ENCODE measurements at regions not wholly inside any gene's neighbourhood (a gene's known extent, or its start where the extent isn't known, plus 50 kb on each side); places are given as distances from the start of the nearest gene placed in this dataset.

DNA sequence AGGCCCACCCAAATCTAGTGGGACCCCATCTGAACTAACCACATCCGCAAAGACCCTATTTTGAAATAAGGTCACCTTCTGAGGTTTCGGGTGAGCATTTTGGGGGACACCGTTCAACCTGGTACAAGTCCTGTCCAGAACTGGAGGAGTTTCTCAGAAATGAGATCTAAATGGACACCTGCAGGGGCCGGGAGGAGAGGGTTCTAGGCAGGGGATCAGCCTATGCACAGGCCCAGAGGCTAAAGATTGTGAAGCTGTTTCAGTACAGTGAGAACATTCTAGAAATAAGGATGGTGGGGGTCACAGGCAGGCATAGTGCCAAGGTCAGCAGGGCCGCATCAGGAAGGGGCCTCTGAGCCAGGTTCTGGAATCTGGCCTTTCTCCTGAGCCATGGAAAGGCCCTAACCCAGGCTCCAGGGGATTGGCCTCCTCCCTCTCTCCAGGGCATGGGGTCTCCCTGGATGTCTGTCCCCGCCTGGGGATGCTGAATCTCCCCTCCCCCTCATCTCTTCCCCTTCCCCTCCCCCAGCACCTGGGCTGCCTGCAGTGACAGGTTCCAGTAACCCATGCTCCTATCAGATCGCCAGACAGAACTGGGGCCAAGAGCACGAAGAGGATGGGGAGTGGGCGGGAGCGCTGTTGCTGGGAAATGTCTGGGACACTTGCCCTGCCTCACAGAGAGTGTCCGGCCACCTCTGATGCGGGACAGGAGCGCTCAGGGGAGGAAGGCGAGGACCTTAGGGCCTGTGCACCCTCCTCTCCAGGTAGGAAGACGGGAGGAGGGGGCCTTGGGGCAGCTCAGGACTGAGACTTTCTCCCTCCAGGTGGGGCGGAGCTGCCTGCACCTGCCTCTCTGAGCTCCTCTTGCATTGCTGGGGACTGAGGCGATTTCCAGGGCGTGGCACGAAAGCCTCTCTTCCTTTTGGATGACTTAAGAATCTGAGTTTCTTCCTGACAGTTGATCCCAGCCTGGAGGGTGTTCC is 321.4 kb upstream of the TNRC6C start:
- no peak for DNase-seq

GRCh38 chr17:77637818-77638575 is 320.5 kb upstream of the TNRC6C start:
- no peak for DNase-seq

DNA sequence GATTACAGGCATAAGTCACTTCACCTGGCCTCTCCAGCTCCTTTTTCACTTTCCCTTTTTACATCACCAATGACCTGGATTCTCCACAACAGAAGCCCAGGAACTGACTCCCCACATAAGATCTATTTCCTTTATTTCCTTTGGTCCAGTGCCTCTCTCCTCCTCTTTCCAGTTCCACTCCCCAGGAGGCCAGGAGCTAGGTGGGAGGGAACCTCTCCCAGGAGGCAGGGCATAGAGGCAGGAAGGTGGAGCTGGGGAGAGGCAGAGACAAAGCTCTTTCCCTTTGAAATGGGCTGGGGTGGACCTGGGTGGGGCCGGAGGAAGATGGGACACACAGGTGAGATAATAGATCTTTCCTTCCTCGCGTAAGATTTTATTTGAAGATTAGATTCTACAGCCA is 318.3 kb upstream of the TNRC6C start:
- no peak for DNase-seq

DNA sequence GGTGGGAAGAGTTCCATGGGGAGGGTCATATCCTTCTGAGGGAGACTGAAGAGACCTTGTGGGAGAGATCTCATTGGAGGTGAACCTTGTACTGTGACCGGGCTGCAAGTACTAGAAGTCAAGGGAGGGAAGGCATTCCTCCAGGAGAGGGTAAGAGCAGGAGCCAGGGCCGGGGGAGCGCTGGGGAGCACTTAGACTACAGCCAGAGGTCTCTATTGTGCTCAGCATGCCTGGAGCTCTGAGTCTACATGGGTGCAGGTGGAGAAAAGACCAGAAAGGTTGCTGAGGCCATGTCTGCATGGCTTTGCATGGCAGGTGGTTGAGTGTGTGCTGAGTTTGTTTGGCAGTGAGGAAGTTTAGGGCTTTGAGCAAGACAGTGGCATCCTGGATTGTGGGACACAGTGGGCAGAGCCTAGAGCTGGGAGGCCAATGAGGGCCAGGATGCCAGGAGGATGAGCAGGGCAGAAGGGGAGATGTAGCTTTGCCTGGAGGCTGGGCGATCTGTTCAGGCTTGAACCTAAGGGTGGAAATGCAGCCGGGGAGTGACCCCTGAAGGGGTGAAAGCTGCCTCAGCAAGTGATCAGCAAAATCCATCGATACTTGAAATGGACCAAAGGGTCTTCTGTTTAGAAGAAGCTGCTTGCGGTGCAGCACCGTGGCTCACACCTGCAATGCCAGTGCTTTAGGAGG is 317.4 kb upstream of the TNRC6C start:
- no peak for DNase-seq

- no peak for DNase-seq
Measured at GRCh38 chr17:77641718-77642117, 316.8 kb upstream of the TNRC6C start.

- DNase-seq: no peak
Measured at GRCh38 chr17:77644181-77645071, 314.1 kb upstream of the TNRC6C start.

GRCh38 chr17:77645072-77646045 is 313.1 kb upstream of the TNRC6C start:
- DNase-seq: peak; percentile 58 to 63

GRCh38 chr17:77646046-77646430 is 312.5 kb upstream of the TNRC6C start:
- no peak for DNase-seq

DNA sequence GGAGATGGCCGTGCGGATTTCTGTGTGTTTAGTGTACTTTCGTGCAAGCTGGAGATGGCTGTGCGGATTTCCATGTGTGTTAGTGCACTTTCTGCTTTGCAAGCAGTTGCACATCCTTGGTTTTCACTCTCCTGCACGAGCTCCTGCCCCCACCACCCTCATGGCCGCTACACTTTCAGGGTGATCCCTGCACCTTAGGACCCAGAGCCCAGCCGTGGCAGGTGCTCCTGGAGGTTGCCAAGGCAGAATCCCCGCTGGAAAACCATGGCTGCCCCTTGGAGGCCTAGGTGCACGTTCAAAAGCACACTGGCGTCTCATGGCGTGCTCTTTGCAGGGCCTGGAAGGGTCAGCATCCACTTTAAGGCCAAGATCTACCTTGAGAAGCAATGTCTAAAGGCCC is 311.0 kb upstream of the TNRC6C start:
- no peak for DNase-seq

DNA sequence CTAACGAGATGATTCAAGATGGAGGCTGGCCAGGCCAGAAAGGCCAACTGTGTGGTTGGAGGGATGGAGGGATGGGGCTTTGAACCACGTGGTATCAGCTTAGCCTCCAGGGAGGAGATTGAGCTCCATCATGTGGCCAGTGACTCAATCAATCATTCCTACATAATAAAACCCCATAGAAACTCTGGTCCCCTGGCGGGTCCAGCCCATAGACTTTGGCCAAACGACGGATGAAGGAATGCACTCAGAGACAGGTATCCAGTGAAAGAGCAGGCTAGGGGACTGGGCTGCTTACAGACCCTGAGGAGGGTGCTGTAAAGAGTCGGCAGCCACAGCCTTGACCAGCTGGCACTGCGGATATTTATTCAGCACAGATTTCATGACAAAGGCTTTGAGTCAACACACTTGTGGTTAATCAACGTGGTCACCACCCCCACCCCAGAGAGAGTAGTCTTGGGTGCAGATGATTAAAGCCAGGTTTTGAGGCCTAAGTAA is 308.7 kb upstream of the TNRC6C start:
- DNase-seq: no peak

DNA sequence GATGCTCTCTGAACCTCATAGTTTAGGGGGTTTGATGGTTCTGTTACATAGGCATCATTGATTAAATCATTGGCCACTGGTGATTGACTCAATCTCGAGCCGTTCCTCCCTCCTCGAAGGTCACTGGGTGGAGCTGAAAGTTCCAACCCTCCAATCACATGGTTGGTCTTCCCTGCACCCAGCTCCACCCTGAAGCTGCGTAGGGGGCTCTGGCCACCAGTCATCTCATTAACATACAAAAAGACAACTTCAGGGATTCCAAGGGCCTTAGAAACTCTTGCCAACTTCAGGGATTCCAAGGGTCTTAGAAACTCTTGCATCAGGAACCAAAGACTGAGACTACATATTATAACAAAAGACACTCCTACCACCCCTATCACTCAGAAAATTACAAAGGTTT is 306.5 kb upstream of the TNRC6C start:
- no peak for DNase-seq

DNA sequence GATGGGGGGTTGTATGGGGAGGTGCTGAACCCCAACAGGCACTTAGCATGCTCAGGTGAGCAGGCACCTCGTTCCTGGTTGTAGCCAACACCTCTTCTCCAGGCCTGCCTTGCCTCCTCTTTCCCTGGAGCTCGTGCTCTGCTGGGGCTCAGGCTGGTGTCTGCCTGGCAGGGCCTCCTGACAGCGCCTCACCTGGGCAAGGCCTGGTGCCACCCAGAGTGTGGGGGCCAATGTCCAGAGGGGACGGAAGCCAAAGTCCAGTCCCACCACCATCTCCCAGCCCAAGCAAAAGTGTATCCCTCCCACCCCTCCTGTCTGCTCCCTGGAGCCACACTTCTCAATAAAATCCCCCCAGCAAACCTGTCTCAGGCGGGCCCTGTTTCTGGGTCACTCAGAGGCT is 304.2 kb upstream of the TNRC6C start:
- no peak for DNase-seq

- no peak for DNase-seq
Measured at GRCh38 chr17:77654850-77655249, 303.7 kb upstream of the TNRC6C start.

- no peak for DNase-seq
Measured at GRCh38 chr17:77656054-77656453, 302.4 kb upstream of the TNRC6C start.

- no peak for DNase-seq
Measured at GRCh38 chr17:77657839-77658238, 300.7 kb upstream of the TNRC6C start.

- DNase-seq: no peak
Measured at GRCh38 chr17:77660524-77660923, 298.0 kb upstream of the TNRC6C start.

DNA sequence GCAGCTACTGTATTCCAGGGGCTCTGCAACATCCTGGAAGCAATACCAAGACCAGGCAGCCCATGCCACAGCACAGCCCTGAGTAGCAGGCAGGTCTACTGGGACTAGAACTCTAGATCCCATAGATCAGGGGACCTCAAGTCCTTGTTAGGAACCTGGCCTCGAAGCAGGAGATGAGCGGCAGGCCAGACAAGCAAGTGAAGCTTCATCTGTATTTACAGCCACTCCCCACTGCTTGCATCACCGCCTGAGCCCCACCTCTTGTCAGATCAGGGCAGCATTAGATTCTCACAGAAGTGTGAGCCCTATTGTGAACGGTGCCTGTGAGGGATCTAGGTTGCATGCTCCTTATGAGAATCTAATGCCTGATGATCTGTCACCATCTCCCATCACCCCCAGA is 295.7 kb upstream of the TNRC6C start:
- no peak for DNase-seq

- DNase-seq: no peak
Measured at GRCh38 chr17:77664097-77664729, 294.3 kb upstream of the TNRC6C start.

DNA sequence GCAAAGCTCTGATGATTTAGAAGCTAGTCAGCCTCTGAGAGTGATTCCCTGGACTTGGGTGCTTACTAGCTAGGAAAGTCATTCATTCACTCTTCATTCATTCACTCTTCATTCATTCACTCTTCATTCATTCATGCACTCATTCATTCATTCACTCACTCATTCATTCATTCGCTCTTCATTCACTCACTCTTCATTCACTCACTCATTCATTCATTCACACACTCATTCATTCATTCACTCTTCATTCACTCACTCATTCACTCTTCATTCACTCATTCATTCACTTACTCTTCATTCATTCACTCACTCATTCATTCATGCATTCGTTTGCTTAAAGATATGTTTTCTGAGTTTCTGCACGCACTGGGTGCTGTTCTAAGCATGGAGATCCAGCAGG is 292.7 kb upstream of the TNRC6C start:
- DNase-seq: no peak

DNA sequence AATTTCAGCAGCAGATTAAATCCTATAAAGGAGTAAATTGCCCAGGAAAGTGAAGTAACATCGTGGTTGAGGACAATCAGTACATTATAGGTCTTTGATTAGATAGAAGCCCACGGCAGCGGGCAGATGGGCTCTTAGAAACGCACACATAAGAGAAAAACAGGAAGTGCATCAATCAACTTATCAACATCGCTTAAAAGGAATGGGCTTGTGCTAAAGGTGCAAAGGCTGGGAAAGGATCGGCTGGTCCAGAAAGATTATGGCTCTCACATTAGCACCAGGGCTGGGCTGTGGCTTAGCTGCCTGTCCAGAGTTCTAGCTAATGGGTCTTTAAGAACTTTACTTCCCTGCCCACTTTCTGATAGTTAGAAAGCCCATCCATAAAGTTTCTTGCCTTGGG is 292.0 kb upstream of the TNRC6C start:
- no peak for DNase-seq

Data from stimulated activated CD4-positive, alpha-beta T cell treated with anti-CD3 and anti-CD28 coated beads, Interleukin-2, amount 100 ng/mL, for 24 hours (primary cell).